A549 (cell line): ENCODE measurements at regions not wholly inside any gene's neighbourhood (a gene's known extent, or its start where the extent isn't known, plus 50 kb on each side); places are given as distances from the start of the nearest gene placed in this dataset.

Experiments
- ATAC-seq, 2 experiments: fragments of 200-7000 bp in 1 of 2; fragments of >200 bp in 1 of 2; cut with Nextera tagmentation in 1 of 2; cut with Tn5 transposase in 1 of 2; 3 replicates each; pipeline versions ENCODE4 v1.8.0 to v1.9.1; 2018 to 2020; ENCODE audit warnings: mild to moderate bottlenecking in 1 of 2, moderate library complexity in 1 of 2
- CTCF ChIA-PET: fragments of 300-600 bp; sonication (Branson Sonifier 250); formaldehyde crosslinking; extraction: SDS; loops from one replicate; lab custom pipeline; 2021; ENCODE audit warnings: antibody characterized with exemption, inconsistent platforms; lab: Yijun Ruan, JAX
- POLR2A ChIA-PET: fragments of 350-600 bp; formaldehyde crosslinking; extraction: SDS; loops from one replicate; lab custom pipeline; 2021; ENCODE audit warnings: antibody characterized with exemption, inconsistent platforms; lab: Yijun Ruan, JAX
- DNase-seq, 2 experiments: peaks; one replicate each; pipeline versions ENCODE4 v3.0.0 to v3.0.0-alpha.2; 2011 to 2016; ENCODE audit warnings: low read depth in 1 of 2, low spot score in 1 of 2
- FAIRE-seq: peaks from 2 replicates; lab custom pipeline; 2011; peaks lifted over from hg19 to GRCh38; lab: Jason Lieb, UNC
- H3K27ac ChIP-seq, 2 experiments: fragments of >200 bp; sonication (Bioruptor Twin); formaldehyde crosslinking; 3 replicates each; pipeline ENCODE4 v1.5.1; 2016 to 2017
- H3K4me1 ChIP-seq: fragments of >200 bp; sonication (Bioruptor Twin); formaldehyde crosslinking; 3 replicates; pipeline ENCODE4 v1.6.1; 2016
- H3K4me2 ChIP-seq: fragments of >200 bp; sonication (Bioruptor Twin); formaldehyde crosslinking; 3 replicates; pipeline ENCODE4 v1.6.1; 2016
- H3K4me3 ChIP-seq: fragments of >200 bp; sonication (Bioruptor Twin); formaldehyde crosslinking; 3 replicates; pipeline ENCODE4 v1.5.1; 2016
- H3K9me3 ChIP-seq: fragments of >200 bp; sonication (Bioruptor Twin); formaldehyde crosslinking; 3 replicates; pipeline ENCODE4 v1.6.1; 2016
- CEBPB ChIP-seq, 2 experiments: fragments of >200 bp in 1 of 2; sonication (Bioruptor Twin) in 1 of 2; formaldehyde crosslinking in 1 of 2; IDR thresholded peaks; 2 replicates each; pipeline ENCODE4 v1.6.1; 2012 to 2016
- EHF ChIP-seq: fragments of 250-450 bp; sonication (Bioruptor Pico); IDR thresholded peaks from 2 replicates; pipeline ENCODE4 v1.5.0; 2020; ENCODE audit warnings: mild to moderate bottlenecking
- EP300 ChIP-seq, 2 experiments: fragments of >200 bp; sonication (Bioruptor Twin); formaldehyde crosslinking; IDR thresholded peaks; 2 replicates in 1 of 2; 3 replicates in 1 of 2; pipeline ENCODE4 v1.6.1; 2016 to 2017
- ESRRA ChIP-seq: fragments of 150-350 bp; IDR thresholded peaks from 2 replicates; pipeline ENCODE4 v1.6.1; 2014; ENCODE audit warnings: mild to moderate bottlenecking, low read length, borderline replicate concordance
- FOXS1 ChIP-seq: fragments of 250-450 bp; sonication (Bioruptor Pico); IDR thresholded peaks from 2 replicates; pipeline ENCODE4 v1.5.0; 2020; ENCODE audit warnings: mild to moderate bottlenecking, moderate library complexity
- HEYL ChIP-seq: fragments of 250-450 bp; sonication (Bioruptor Pico); IDR thresholded peaks from 2 replicates; pipeline ENCODE4 v1.8.0; 2021; ENCODE audit warnings: mild to moderate bottlenecking, moderate library complexity
- HOXB13 ChIP-seq: fragments of 250-450 bp; sonication (Bioruptor Pico); IDR thresholded peaks from 2 replicates; pipeline ENCODE4 v1.5.0; 2020; ENCODE audit warnings: low read depth, mild to moderate bottlenecking, moderate library complexity
- JUNB ChIP-seq: fragments of >200 bp; sonication (Bioruptor Twin); formaldehyde crosslinking; IDR thresholded peaks from 2 replicates; pipeline ENCODE4 v1.6.1; 2016
- KDM1A ChIP-seq: fragments of 200-600 bp; sonication (generic); IDR thresholded peaks from 2 replicates; pipeline ENCODE4 v1.6.1; 2016; ENCODE audit warnings: low read depth, mild to moderate bottlenecking
- MAFK ChIP-seq: fragments of 450-650 bp; IDR thresholded peaks from 2 replicates; pipeline ENCODE4 v1.6.1; 2014; ENCODE audit not compliant: partially characterized antibody
- NFE2L2 ChIP-seq: fragments of 150-350 bp; conservative IDR thresholded peaks from 2 replicates; pipeline ENCODE4 v1.6.1; 2014; ENCODE audit warnings: low read length
- NPAS2 ChIP-seq: fragments of 250-450 bp; sonication (Bioruptor Pico); IDR thresholded peaks from 2 replicates; pipeline ENCODE4 v1.8.0; 2022; ENCODE audit warnings: mild to moderate bottlenecking, moderate library complexity, borderline replicate concordance
- PHF8 ChIP-seq: fragments of 200-600 bp; sonication (generic); IDR thresholded peaks from 2 replicates; pipeline ENCODE4 v1.6.1; 2016; ENCODE audit warnings: low read depth, mild to moderate bottlenecking, antibody characterized with exemption, moderate library complexity, borderline replicate concordance
- POLR2A ChIP-seq: IDR thresholded peaks from 2 replicates; pipeline ENCODE4 v1.6.1; 2012; ENCODE audit warnings: mild to moderate bottlenecking, low read length
- RAD21 ChIP-seq, 2 experiments: fragments of >200 bp in 1 of 2; sonication (Bioruptor Twin) in 1 of 2; formaldehyde crosslinking in 1 of 2; IDR thresholded peaks in 1 of 2; conservative IDR thresholded peaks in 1 of 2; 2 replicates in 1 of 2; 3 replicates in 1 of 2; pipeline ENCODE4 v1.6.1; 2012 to 2018; ENCODE audit warnings: inconsistent platforms in 1 of 2
- RCOR1 ChIP-seq: fragments of 150-350 bp; IDR thresholded peaks from 2 replicates; pipeline ENCODE4 v1.6.1; 2014; ENCODE audit warnings: antibody characterized with exemption, low read length, low read depth
- RNF2 ChIP-seq: fragments of 200-600 bp; sonication (generic); IDR thresholded peaks from 2 replicates; pipeline ENCODE4 v1.6.1; 2016; ENCODE audit warnings: low read depth, mild to moderate bottlenecking, antibody characterized with exemption, moderate library complexity, borderline replicate concordance
- TFCP2L1 ChIP-seq: fragments of 250-450 bp; sonication (Bioruptor Pico); IDR thresholded peaks from 2 replicates; pipeline ENCODE4 v1.5.0; 2021; ENCODE audit warnings: mild to moderate bottlenecking
- TP53 ChIP-seq: fragments of 250-450 bp; sonication (Bioruptor Pico); IDR thresholded peaks from 2 replicates; pipeline ENCODE4 v1.5.0; 2021; ENCODE audit warnings: mild to moderate bottlenecking, moderate library complexity
- ZFP36 ChIP-seq: fragments of 450-650 bp; IDR thresholded peaks from 2 replicates; pipeline ENCODE4 v1.6.1; 2014; ENCODE audit warnings: borderline replicate concordance; ENCODE audit not compliant: partially characterized antibody
- ZNF302 ChIP-seq: fragments of 250-450 bp; sonication (Bioruptor Pico); IDR thresholded peaks from 2 replicates; pipeline ENCODE4 v1.9.0; 2021; ENCODE audit warnings: inconsistent platforms, mild to moderate bottlenecking, moderate library complexity
- ZSCAN20 ChIP-seq: fragments of 250-450 bp; sonication (Bioruptor Pico); IDR thresholded peaks from 2 replicates; pipeline ENCODE4 v1.8.0; 2022; ENCODE audit warnings: mild to moderate bottlenecking, moderate library complexity
- WGBS: methylation state at CpG from one replicate; pipeline ENCODE4 v1.1.6; 2017; ENCODE audit errors: missing lambda C conversion rate; 5-methylcytosine and 5-hydroxymethylcytosine counted together
- TF ChIP-seq, protein P1 (sequence below): IDR thresholded peaks from 2 replicates; pipeline ENCODE4 v1.6.1; 2012
- TF ChIP-seq, protein P2 (sequence below): fragments of >200 bp; sonication (Bioruptor Twin); formaldehyde crosslinking; IDR thresholded peaks from 2 replicates; pipeline ENCODE4 v1.6.1; 2016
- TF ChIP-seq, protein P3 (sequence below): IDR thresholded peaks from 2 replicates; pipeline ENCODE4 v1.6.1; 2012
- TF ChIP-seq, protein P4 (sequence below): fragments of 250-450 bp; sonication (Bioruptor Pico); IDR thresholded peaks from 2 replicates; pipeline ENCODE4 v1.5.0; 2020; ENCODE audit warnings: low read depth, mild to moderate bottlenecking, moderate library complexity
- TF ChIP-seq, protein P5 (sequence below): fragments of 250-450 bp; sonication (Bioruptor Pico); IDR thresholded peaks from 2 replicates; pipeline ENCODE4 v1.5.0; 2021; ENCODE audit warnings: mild to moderate bottlenecking, moderate library complexity, borderline replicate concordance
- TF ChIP-seq, protein P6 (sequence below): IDR thresholded peaks from 2 replicates; pipeline ENCODE4 v1.6.1; 2012; ENCODE audit warnings: low read depth, borderline replicate concordance

DNA sequence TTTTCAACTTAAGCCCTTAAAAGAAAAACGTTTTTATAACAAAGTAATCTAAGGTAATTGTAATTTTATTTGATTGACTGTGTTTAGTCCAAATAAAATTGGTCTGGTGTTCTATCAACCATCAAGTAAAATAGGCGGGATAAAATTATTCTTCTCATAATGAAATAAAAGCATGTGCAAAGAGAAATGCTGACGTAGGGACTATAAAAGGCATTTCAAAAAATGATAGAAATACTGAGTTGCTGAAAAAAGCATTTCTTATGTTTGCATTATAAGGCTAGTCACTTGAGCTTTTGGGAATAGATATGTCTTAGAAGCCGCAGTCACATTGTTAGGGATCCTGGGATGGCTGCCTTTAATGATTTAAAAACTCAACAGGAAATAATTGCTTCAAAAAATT is 608.0 kb upstream of the JAG1 start:
- POLR2A ChIA-PET, result no interaction called here
- Histone ChIP-seq H3K27ac (no peak overlapping the region), H3K4me2 (no peak overlapping the region), H3K4me3 (no peak overlapping the region), H3K9me3 (peaks cover 6% of the 10 kb centered on the region; the same call in 1 of the 3 replicates), H3K4me1 (no peaks in the 10 kb centered on the region)
- no peak for DNase-seq
- no peak for ATAC-seq
- TF ChIP-seq, protein P1, sequence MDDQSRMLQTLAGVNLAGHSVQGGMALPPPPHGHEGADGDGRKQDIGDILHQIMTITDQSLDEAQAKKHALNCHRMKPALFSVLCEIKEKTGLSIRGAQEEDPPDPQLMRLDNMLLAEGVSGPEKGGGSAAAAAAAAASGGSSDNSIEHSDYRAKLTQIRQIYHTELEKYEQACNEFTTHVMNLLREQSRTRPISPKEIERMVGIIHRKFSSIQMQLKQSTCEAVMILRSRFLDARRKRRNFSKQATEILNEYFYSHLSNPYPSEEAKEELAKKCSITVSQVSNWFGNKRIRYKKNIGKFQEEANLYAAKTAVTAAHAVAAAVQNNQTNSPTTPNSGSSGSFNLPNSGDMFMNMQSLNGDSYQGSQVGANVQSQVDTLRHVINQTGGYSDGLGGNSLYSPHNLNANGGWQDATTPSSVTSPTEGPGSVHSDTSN, result no peak
- no peak for TF ChIP-seq ZSCAN20 (CRISPR knock-in tag)
- TF ChIP-seq, protein P2, sequence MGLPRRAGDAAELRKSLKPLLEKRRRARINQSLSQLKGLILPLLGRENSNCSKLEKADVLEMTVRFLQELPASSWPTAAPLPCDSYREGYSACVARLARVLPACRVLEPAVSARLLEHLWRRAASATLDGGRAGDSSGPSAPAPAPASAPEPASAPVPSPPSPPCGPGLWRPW, result no peak
- no peak for TF ChIP-seq HOXB13 (CRISPR knock-in tag)
- TF ChIP-seq TFCP2L1, result no peak
- no peak for TF ChIP-seq RCOR1
- TF ChIP-seq RAD21 (conservative IDR thresholded peaks at IDR 0.05 in 1 of 2, IDR thresholded peaks at IDR 0.05 in 1 of 2), result no peak
- TF ChIP-seq, protein P3, sequence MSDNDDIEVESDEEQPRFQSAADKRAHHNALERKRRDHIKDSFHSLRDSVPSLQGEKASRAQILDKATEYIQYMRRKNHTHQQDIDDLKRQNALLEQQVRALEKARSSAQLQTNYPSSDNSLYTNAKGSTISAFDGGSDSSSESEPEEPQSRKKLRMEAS, result no peak
- no peak for TF ChIP-seq ZFP36
- TF ChIP-seq FOXS1 (CRISPR knock-in tag), result no peak
- TF ChIP-seq EHF, result no peak
- no peak for TF ChIP-seq NFE2L2
- WGBS, result 65% methylated on average over 4 of the region's 4 CpGs
- FAIRE-seq, result no peak
- CTCF ChIA-PET, result interaction anchor here (1.7 kb wide), 1 partner anchor 262 kb away, joined by 4 read pairs; no protein-coding TSS in a partner anchor

DNA sequence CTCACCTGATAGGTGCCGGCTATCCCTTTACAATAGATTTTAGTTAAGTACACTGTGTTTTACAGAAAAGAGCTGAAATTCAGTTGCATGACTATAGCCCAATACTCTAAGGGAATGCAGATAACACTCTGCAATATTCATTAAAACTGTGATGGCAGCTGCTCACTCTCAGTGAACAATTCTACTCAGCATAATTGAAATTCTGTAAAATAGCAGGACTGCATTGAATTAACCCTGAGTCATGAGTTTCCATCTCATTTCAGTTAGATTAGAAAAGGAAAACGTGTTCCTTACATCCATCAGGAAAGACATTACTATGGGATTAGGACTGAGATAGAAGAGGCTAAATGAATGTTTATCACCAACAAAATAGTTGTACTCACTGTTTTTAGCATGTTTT is 613.3 kb upstream of the JAG1 start:
- H3K4me1 ChIP-seq, result no peaks in the 10 kb centered on the region
- H3K4me3 ChIP-seq, result no peak overlapping the region
- FAIRE-seq (no peak), DNase-seq (no peak), ATAC-seq (no peak)
- H3K9me3 ChIP-seq, result no peaks in the 10 kb centered on the region
- CTCF ChIA-PET, result interaction anchor here (1.5 kb wide), 1 partner anchor 18 kb away, joined by 3 read pairs; no protein-coding TSS in a partner anchor
- WGBS, result 65% methylated on average over 2 of the region's 2 CpGs
- H3K27ac ChIP-seq, result no peak overlapping the region
- no peak for TF ChIP-seq POLR2A
- peak; percentile 73 for TF ChIP-seq MAFK
- no peak overlapping the region for H3K4me2 ChIP-seq
- POLR2A ChIA-PET, result no interaction called here

DNA sequence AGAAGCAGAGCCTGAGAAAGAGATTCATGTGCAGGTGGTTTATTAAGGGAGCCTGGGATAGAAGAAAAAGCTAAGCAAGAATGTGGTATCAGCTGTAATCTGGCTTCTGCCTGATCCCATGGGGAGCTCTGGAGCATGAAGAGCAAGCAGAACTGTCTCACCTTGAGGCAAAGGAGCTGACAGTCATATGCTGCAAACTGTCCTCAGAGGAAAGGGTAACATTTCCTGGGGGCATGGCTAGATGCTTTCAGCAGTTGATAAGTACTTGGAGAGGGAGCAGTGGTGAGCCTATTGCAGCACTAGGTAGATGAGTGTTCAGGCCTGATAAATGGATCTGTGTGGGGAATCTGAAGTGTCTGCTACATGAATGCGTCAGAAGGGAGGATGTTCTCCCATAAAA is 621.5 kb upstream of the BTBD3 start:
- Histone ChIP-seq H3K4me2 (no peak overlapping the region), H3K9me3 (no peaks in the 10 kb centered on the region), H3K27ac (no peak overlapping the region)
- POLR2A ChIA-PET, result no interaction called here
- ATAC-seq, result no peak
- 0 out of 2 replicates have a peak, but pooled peaks have one; percentile 12 for TF ChIP-seq JUNB
- TF ChIP-seq HEYL (CRISPR knock-in tag), result no peak
- TF ChIP-seq, all 56 proteins: peak for 1
- FAIRE-seq (no peak), DNase-seq (no peak)
- WGBS, result 92% methylated on average over 1 of the region's 1 CpG
- CTCF ChIA-PET, result interaction anchor here (0.7 to 1.4 kb wide), 2 partner anchors 10 to 42 kb away, joined by 3 to 5 read pairs; no protein-coding TSS in a partner anchor
- H3K4me3 ChIP-seq, result no peak overlapping the region
- H3K4me1 ChIP-seq, result no peaks in the 10 kb centered on the region

DNA sequence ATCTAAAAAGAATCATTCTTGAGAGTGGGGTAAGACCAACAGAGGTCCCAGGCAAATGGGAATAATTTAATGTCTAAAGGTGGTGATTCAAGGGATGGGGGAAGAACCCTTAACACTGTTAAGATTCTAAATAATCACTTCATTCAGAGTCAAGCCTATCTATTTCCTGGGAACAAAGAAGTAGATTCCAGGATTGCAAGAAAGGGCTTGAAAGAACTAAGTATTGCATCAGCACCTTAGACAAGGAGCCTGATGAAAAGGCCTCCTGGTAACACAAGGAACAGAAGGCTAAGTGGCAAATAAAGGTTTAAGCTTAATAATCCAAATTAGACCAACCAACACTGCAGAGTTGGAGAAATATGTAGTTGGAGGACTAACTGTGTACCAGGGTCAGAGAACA is 620.7 kb upstream of the BTBD3 start:
- H3K4me3 ChIP-seq, result no peak overlapping the region
- H3K4me2 ChIP-seq, result no peak overlapping the region
- H3K4me1 ChIP-seq, result no peaks in the 10 kb centered on the region
- CTCF ChIA-PET, result no interaction called here
- POLR2A ChIA-PET, result no interaction called here
- ATAC-seq (no peak), FAIRE-seq (peak; percentile 67), DNase-seq (no peak)
- 0 out of 6 replicates have a peak overlapping the region, but pooled peaks of 1 of the 2 experiments have one; percentile 3 for H3K27ac ChIP-seq
- H3K9me3 ChIP-seq, result no peaks in the 10 kb centered on the region
- no peak for TF ChIP-seq EP300 (IDR thresholded peaks at IDR 0.05)
- TF ChIP-seq NPAS2 (CRISPR knock-in tag), result no peak
- no peak for TF ChIP-seq ZNF302 (CRISPR knock-in tag)
- TF ChIP-seq, protein P4, sequence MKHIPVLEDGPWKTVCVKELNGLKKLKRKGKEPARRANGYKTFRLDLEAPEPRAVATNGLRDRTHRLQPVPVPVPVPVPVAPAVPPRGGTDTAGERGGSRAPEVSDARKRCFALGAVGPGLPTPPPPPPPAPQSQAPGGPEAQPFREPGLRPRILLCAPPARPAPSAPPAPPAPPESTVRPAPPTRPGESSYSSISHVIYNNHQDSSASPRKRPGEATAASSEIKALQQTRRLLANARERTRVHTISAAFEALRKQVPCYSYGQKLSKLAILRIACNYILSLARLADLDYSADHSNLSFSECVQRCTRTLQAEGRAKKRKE (CRISPR knock-in tag), result no peak
- TF ChIP-seq RNF2, result no peak
- no peak for TF ChIP-seq TP53 (CRISPR knock-in tag)
- TF ChIP-seq, protein P5, sequence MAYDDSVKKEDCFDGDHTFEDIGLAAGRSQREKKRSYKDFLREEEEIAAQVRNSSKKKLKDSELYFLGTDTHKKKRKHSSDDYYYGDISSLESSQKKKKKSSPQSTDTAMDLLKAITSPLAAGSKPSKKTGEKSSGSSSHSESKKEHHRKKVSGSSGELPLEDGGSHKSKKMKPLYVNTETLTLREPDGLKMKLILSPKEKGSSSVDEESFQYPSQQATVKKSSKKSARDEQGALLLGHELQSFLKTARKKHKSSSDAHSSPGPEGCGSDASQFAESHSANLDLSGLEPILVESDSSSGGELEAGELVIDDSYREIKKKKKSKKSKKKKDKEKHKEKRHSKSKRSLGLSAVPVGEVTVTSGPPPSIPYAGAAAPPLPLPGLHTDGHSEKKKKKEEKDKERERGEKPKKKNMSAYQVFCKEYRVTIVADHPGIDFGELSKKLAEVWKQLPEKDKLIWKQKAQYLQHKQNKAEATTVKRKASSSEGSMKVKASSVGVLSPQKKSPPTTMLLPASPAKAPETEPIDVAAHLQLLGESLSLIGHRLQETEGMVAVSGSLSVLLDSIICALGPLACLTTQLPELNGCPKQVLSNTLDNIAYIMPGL (CRISPR knock-in tag), result no peak
- TF ChIP-seq KDM1A, result no peak
- no peak for TF ChIP-seq ESRRA
- no peak for TF ChIP-seq PHF8
- no peak for TF ChIP-seq HEYL (CRISPR knock-in tag)
- no peak for TF ChIP-seq HOXB13 (CRISPR knock-in tag)
- TF ChIP-seq, protein P6, sequence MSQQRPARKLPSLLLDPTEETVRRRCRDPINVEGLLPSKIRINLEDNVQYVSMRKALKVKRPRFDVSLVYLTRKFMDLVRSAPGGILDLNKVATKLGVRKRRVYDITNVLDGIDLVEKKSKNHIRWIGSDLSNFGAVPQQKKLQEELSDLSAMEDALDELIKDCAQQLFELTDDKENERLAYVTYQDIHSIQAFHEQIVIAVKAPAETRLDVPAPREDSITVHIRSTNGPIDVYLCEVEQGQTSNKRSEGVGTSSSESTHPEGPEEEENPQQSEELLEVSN, result no peak
- TF ChIP-seq CEBPB (IDR thresholded peaks at IDR 0.05), result no peak
